ENCODE measurements at regions not wholly inside any gene's neighbourhood (a gene's known extent, or its start where the extent isn't known, plus 50 kb on each side); places are given as distances from the start of the nearest gene placed in this dataset.

- DNase-seq: no peak
Measured at GRCh38 chr15:70308011-70308734, 210.5 kb upstream of the TLE3 start.

GRCh38 chr15:70306582-70306981, 208.9 kb upstream of the TLE3 start:
- no peak for DNase-seq

GRCh38 chr15:70306081-70306480, 208.4 kb upstream of the TLE3 start:
- DNase-seq: no peak

GRCh38 chr15:70303981-70304380, 206.3 kb upstream of the TLE3 start:
- no peak for DNase-seq

GRCh38 chr15:70302360-70302759, 204.6 kb upstream of the TLE3 start:
- no peak for DNase-seq

GRCh38 chr15:70301396-70301795, 203.7 kb upstream of the TLE3 start:
- DNase-seq: no peak

GRCh38 chr15:70299931-70300869, 202.5 kb upstream of the TLE3 start:
- DNase-seq: no peak

- DNase-seq: no peak
Measured at GRCh38 chr15:70297465-70298058, 199.8 kb upstream of the TLE3 start.

- no peak for DNase-seq
Measured at GRCh38 chr15:70294731-70295305, 197.1 kb upstream of the TLE3 start.

GRCh38 chr15:70293591-70294470, 196.1 kb upstream of the TLE3 start:
- no peak for DNase-seq

- no peak for DNase-seq
Measured at GRCh38 chr15:70293138-70293537, 195.4 kb upstream of the TLE3 start.

- DNase-seq: no peak
Measured at GRCh38 chr15:70292076-70292760, 194.5 kb upstream of the TLE3 start.

- no peak for DNase-seq
Measured at GRCh38 chr15:70291305-70292075, 193.8 kb upstream of the TLE3 start.

GRCh38 chr15:70290708-70291107, 193.0 kb upstream of the TLE3 start:
- no peak for DNase-seq

GRCh38 chr15:70289191-70289955, 191.7 kb upstream of the TLE3 start:
- DNase-seq: no peak

- no peak for DNase-seq
Measured at GRCh38 chr15:70286113-70286806, 188.5 kb upstream of the TLE3 start.

GRCh38 chr15:70284438-70285214, 186.9 kb upstream of the TLE3 start:
- DNase-seq: no peak

GRCh38 chr15:70283511-70283910, 185.8 kb upstream of the TLE3 start:
- DNase-seq: no peak
